H1 (cell line): ENCODE measurements at regions not wholly inside any gene's neighbourhood (a gene's known extent, or its start where the extent isn't known, plus 50 kb on each side); places are given as distances from the start of the nearest gene placed in this dataset.

ENCODE experiments used
- CHD2 ChIP-seq: IDR thresholded peaks from 2 replicates; pipeline ENCODE4 v1.6.1; 2012; ENCODE audit warnings: low read length, improper control_type of control experiment
- MAFK ChIP-seq: IDR thresholded peaks from 2 replicates; pipeline ENCODE4 v1.6.1; 2012; ENCODE audit warnings: low read depth, mild to moderate bottlenecking, improper control_type of control experiment, low read length

DNA sequence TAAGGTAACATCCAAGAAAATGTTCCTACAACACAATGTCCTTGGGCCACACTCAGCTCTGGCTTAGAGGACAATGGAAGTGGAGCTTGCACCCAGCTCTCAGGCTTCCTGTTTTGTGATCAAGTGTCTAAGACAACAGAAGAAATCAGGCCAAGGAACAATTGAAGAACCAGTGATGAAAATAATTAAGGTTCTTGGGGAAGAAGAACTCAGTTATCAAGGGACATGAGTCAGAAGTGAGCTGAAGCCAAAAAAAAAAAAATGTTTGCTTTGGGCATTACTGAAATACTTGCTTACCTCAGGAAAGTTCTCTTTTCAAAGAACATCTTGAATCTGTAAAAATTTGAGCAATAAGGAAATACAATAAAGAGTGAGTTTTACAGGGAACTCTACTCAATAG, 299.0 kb downstream of the FBXO15 start (continued):
- TF ChIP-seq CHD2 = no peak
- TF ChIP-seq MAFK = no peak
